ENCODE measurements at regions not wholly inside any gene's neighbourhood (a gene's known extent, or its start where the extent isn't known, plus 50 kb on each side); places are given as distances from the start of the nearest gene placed in this dataset.

DNA sequence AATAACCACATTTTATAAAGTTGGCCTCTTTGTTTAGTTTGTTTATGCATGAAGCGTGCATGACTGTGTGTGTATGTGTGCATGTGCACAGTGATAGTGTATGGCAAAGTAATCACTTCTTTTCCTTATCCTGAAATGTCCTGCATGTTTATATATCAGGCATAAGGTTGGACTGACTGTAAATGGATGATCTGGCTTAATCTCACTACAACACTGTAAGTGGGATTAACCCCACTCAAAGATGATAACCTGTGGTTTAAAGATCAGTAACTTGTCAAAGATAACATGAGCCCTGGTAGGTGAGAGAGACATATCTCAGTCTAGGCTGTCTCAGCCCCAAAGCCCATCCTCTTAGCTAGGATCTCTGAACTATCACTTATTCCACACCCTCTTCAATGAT lies 376.6 kb upstream of the TSHZ2 start:
- H3K36me3 ChIP-seq (ENCODE audit: control insufficient read depth, insufficient read depth, low read length): no peaks in the 10 kb centered on the region
- no peaks in the 10 kb centered on the region for H3K27me3 ChIP-seq (ENCODE audit: control insufficient read depth, insufficient read depth, low read length)
- no peak for DNase-seq (ENCODE audit: low read depth)
- no peak overlapping the region for H3K4me3 ChIP-seq (ENCODE audit: low read depth, low read length)
- TF ChIP-seq, protein P1, sequence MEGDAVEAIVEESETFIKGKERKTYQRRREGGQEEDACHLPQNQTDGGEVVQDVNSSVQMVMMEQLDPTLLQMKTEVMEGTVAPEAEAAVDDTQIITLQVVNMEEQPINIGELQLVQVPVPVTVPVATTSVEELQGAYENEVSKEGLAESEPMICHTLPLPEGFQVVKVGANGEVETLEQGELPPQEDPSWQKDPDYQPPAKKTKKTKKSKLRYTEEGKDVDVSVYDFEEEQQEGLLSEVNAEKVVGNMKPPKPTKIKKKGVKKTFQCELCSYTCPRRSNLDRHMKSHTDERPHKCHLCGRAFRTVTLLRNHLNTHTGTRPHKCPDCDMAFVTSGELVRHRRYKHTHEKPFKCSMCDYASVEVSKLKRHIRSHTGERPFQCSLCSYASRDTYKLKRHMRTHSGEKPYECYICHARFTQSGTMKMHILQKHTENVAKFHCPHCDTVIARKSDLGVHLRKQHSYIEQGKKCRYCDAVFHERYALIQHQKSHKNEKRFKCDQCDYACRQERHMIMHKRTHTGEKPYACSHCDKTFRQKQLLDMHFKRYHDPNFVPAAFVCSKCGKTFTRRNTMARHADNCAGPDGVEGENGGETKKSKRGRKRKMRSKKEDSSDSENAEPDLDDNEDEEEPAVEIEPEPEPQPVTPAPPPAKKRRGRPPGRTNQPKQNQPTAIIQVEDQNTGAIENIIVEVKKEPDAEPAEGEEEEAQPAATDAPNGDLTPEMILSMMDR (IDR thresholded peaks at IDR 0.05; ENCODE audit: insufficient read depth, low read length, poor library complexity, severe bottlenecking): no peak

DNA sequence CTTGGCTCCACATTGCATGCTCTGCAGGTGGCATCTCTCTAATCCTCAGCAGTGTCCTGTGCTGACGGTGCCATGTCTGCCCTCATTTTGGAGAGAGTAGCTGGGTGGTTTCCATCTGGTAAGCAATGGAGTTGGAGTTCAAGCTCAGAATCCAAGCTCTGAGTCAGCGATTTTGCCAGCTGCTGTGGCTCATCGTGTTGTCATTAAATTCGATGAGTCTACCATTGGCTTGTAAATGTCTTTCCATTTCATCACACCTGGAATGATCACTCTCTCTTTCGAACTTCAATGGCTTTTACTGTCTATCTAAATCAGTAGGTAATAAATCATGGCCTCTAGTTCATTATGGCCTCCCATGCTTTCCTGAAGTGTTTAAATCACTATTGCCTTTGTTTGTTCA lies 378.5 kb upstream of the TSHZ2 start:
- Histone ChIP-seq H3K36me3 (ENCODE audit: control insufficient read depth, insufficient read depth, low read length) (no peaks in the 10 kb centered on the region), H3K4me3 (ENCODE audit: low read depth, low read length) (no peak overlapping the region), H3K27me3 (ENCODE audit: control insufficient read depth, insufficient read depth, low read length) (no peaks in the 10 kb centered on the region)
- TF ChIP-seq, protein P1 (IDR thresholded peaks at IDR 0.05; ENCODE audit: insufficient read depth, low read length, poor library complexity, severe bottlenecking): no peak
- DNase-seq (ENCODE audit: low read depth): no peak

DNA sequence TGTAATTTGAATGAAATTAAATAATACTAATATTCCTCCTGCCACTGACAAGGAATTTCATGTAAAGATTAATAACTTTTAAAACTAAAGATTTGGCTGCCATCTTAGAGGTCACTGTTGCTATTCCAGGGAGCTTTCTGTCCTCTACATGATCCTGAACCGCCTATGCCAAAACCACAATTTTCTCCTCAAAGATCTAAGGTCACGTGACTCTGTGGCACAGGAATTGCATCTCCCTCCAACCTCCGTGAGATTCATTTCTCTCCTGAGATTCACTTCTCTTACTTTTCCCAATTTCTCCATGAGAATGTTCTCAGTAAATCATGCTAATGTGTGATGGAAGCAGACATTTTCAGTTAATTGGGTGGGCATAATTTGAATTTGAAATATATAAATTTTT lies 379.6 kb upstream of the TSHZ2 start:
- no peak overlapping the region for H3K4me3 ChIP-seq (ENCODE audit: low read depth, low read length)
- TF ChIP-seq, protein P1 (IDR thresholded peaks at IDR 0.05; ENCODE audit: insufficient read depth, low read length, poor library complexity, severe bottlenecking): no peak
- H3K27me3 ChIP-seq (ENCODE audit: control insufficient read depth, insufficient read depth, low read length): no peaks in the 10 kb centered on the region
- DNase-seq (ENCODE audit: low read depth): no peak
- no peaks in the 10 kb centered on the region for H3K36me3 ChIP-seq (ENCODE audit: control insufficient read depth, insufficient read depth, low read length)

DNA sequence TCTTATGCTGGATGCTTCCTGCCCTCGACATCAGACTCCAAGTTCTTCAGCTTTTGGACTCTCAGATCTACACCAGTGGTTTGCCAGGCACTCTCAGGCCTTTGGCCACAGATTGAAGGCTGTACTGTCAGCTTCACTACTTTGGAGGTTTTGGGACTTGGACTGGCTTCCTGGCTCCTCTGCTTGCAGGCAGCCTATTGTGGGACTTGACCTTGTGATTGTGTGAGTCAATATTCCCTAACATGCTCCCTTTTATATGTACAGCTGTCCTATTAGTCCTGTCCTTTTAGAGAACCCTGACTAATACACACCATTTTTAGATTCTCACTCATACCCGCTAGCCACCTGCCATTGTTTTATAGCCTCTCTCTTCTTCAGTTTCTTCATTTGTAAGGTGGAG lies 382.1 kb upstream of the TSHZ2 start:
- H3K4me3 ChIP-seq (ENCODE audit: low read depth, low read length): no peak overlapping the region
- TF ChIP-seq, protein P1 (IDR thresholded peaks at IDR 0.05; ENCODE audit: insufficient read depth, low read length, poor library complexity, severe bottlenecking): no peak
- no peaks in the 10 kb centered on the region for H3K36me3 ChIP-seq (ENCODE audit: control insufficient read depth, insufficient read depth, low read length)
- DNase-seq (ENCODE audit: low read depth): no peak
- H3K27me3 ChIP-seq (ENCODE audit: control insufficient read depth, insufficient read depth, low read length): no peaks in the 10 kb centered on the region

DNA sequence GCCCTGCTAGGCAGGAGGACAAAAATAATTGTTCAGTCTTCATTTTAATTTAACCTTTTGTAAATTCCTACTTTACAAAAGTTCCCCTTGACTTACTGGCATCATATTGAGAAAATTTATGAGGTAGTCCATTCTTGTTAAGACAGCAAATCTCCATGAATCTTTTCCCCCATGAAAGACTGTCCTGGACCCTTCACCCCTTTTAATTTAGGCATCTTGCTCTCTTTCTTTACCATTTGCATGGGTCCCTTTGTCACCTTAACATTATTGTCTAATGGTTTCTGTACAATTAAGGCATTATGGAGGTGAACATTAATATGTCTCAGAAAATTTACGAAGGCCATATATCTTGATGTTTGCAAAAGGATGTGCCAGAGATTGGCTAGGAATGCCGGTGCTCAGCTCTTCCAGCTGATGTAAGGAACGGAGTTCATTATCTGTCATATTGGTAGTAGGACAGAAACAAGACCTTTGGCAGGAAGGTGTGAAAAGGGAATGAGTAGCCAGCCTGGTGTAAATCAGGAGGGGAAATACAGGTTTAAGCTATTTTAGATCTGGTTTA lies 382.8 kb upstream of the TSHZ2 start:
- H3K27me3 ChIP-seq (ENCODE audit: control insufficient read depth, insufficient read depth, low read length): no peaks in the 10 kb centered on the region
- DNase-seq (ENCODE audit: low read depth): no peak
- TF ChIP-seq, protein P1 (IDR thresholded peaks at IDR 0.05; ENCODE audit: insufficient read depth, low read length, poor library complexity, severe bottlenecking): no peak
- no peaks in the 10 kb centered on the region for H3K36me3 ChIP-seq (ENCODE audit: control insufficient read depth, insufficient read depth, low read length)
- H3K4me3 ChIP-seq (ENCODE audit: low read depth, low read length): no peak overlapping the region

DNA sequence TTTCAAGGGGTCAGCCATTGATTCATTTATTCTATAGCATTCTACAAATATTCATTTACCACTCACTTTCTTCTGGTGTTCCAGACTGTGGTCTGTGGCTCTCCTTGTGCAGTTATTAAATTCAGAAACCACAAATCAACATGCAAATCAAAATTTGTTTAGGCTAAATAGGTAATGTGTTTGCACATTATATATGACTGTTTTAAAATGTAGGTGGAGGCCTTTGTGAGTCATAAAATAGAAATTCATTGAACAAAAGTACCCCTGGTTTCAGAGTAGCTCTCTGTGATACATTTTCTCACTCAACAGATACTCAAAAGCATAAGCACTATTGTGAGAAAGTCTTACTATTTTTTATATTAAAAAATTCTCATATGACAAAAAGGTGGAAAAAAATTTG lies 385.5 kb upstream of the TSHZ2 start:
- Histone ChIP-seq H3K27me3 (ENCODE audit: control insufficient read depth, insufficient read depth, low read length) (no peaks in the 10 kb centered on the region), H3K36me3 (ENCODE audit: control insufficient read depth, insufficient read depth, low read length) (no peaks in the 10 kb centered on the region), H3K4me3 (ENCODE audit: low read depth, low read length) (no peak overlapping the region)
- no peak for DNase-seq (ENCODE audit: low read depth)
- TF ChIP-seq, protein P1 (IDR thresholded peaks at IDR 0.05; ENCODE audit: insufficient read depth, low read length, poor library complexity, severe bottlenecking): no peak

All from kidney epithelial cell (primary cell).